Endothelial cell (in vitro differentiated cells): ENCODE measurements at regions not wholly inside any gene's neighbourhood (a gene's known extent, or its start where the extent isn't known, plus 50 kb on each side); places are given as distances from the start of the nearest gene placed in this dataset.

Source experiments
- DNase-seq: peaks from one replicate; pipeline ENCODE4 v3.0.0; 2021; ENCODE audit warnings: low spot score
- H3K27ac Mint-ChIP-seq: one replicate; pipeline ENCODE4 v1.8.0; 2021; ENCODE audit warnings: mixed read lengths, inconsistent platforms; ENCODE audit not compliant: unreplicated experiment
- H3K27me3 Mint-ChIP-seq: one replicate; pipeline ENCODE4 v1.8.0; 2021; ENCODE audit warnings: mild to moderate bottlenecking, moderate library complexity, mixed read lengths, inconsistent platforms; ENCODE audit not compliant: unreplicated experiment
- H3K36me3 Mint-ChIP-seq: one replicate; pipeline ENCODE4 v1.8.0; 2021; ENCODE audit warnings: mild to moderate bottlenecking, low read depth, mixed read lengths, inconsistent platforms; ENCODE audit not compliant: unreplicated experiment
- H3K4me1 Mint-ChIP-seq: one replicate; pipeline ENCODE4 v1.8.0; 2021; ENCODE audit warnings: mild to moderate bottlenecking, mixed read lengths, inconsistent platforms; ENCODE audit not compliant: unreplicated experiment
- H3K4me3 Mint-ChIP-seq: one replicate; pipeline ENCODE4 v1.8.0; 2021; ENCODE audit warnings: mild to moderate bottlenecking, mixed read lengths, inconsistent platforms; ENCODE audit not compliant: unreplicated experiment
- H3K9me3 Mint-ChIP-seq: one replicate; pipeline ENCODE4 v1.8.0; 2021; ENCODE audit warnings: mixed read lengths, inconsistent platforms; ENCODE audit not compliant: unreplicated experiment
- CTCF ChIP-seq: fragments of 200-600 bp; sonication (generic); IDR thresholded peaks from one replicate; pipeline ENCODE4 v1.5.0; 2021; ENCODE audit warnings: antibody characterized with exemption; ENCODE audit not compliant: unreplicated experiment

- TF ChIP-seq CTCF, result no peak
- no peak overlapping the region for H3K4me3 Mint-ChIP-seq
- H3K36me3 Mint-ChIP-seq, result no peaks in the 10 kb centered on the region
- peaks cover 2% of the 10 kb centered on the region for H3K27me3 Mint-ChIP-seq
- peak; percentile 58 for DNase-seq
- H3K27ac Mint-ChIP-seq, result no peak overlapping the region
- H3K9me3 Mint-ChIP-seq, result no peaks in the 10 kb centered on the region
- H3K4me1 Mint-ChIP-seq, result peaks cover 11% of the 10 kb centered on the region
These were observed 64.6 kb downstream of the IER5 start for GRCh38 chr1:181152892-181153633.

DNA sequence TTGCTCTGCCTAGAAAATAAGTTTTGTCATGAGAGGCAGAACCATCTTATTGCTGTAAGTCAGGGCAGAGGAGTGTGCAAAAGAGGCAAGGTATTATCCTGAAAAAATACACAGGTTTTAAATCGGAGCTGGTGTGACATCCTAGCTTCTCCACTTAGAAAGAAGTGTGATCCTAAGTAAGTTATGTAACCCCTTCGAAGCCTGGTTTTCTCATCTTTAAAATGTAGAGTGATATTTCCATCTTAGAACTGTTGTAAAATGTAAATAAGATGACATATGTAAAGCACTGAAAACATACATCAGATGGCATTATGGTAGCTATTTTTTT is 65.1 kb downstream of the IER5 start:
- no peaks in the 10 kb centered on the region for H3K9me3 Mint-ChIP-seq
- no peak overlapping the region for H3K27ac Mint-ChIP-seq
- no peaks in the 10 kb centered on the region for H3K36me3 Mint-ChIP-seq
- H3K4me1 Mint-ChIP-seq, result peaks cover 11% of the 10 kb centered on the region
- no peak for TF ChIP-seq CTCF
- no peak for DNase-seq
- no peak overlapping the region for H3K4me3 Mint-ChIP-seq
- peaks cover 2% of the 10 kb centered on the region for H3K27me3 Mint-ChIP-seq

- Mint-ChIP-seq H3K4me3 (no peak overlapping the region), H3K27me3 (peaks cover 2% of the 10 kb centered on the region), H3K36me3 (no peaks in the 10 kb centered on the region), H3K27ac (no peak overlapping the region), H3K4me1 (peaks cover 11% of the 10 kb centered on the region), H3K9me3 (no peaks in the 10 kb centered on the region)
- no peak for TF ChIP-seq CTCF
- DNase-seq, result no peak
These were observed 66.8 kb downstream of the IER5 start for GRCh38 chr1:181155339-181155738.

GRCh38 chr1:181159451-181160140 is 71.1 kb downstream of the IER5 start:
- no peak for TF ChIP-seq CTCF
- no peak overlapping the region for H3K4me3 Mint-ChIP-seq
- no peaks in the 10 kb centered on the region for H3K4me1 Mint-ChIP-seq
- peaks cover 6% of the 10 kb centered on the region for H3K9me3 Mint-ChIP-seq
- no peak overlapping the region for H3K27ac Mint-ChIP-seq
- DNase-seq, result no peak
- H3K27me3 Mint-ChIP-seq, result peaks cover 2% of the 10 kb centered on the region
- no peaks in the 10 kb centered on the region for H3K36me3 Mint-ChIP-seq

DNA sequence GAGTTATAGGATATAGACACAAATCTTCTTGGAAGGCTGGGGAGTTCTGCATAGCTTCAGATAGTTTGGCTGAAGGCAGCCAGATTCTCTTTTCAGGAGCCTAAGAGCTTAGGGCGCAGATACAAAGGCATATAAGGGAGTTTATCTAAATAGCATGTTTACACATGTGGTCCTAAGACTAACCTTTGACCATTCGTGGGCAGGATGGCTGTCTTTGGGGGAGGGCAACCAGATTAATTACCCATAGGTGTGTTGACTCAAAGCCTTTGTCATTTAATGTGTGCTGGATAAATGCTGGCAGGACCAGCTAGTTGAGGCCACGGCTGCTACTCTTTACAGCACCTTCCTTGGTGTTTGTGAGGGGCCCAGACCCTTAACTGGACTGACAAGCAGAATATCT is 71.8 kb downstream of the IER5 start:
- no peak for DNase-seq
- no peak for TF ChIP-seq CTCF
- Mint-ChIP-seq H3K36me3 (no peaks in the 10 kb centered on the region), H3K4me3 (no peak overlapping the region), H3K9me3 (peaks cover 6% of the 10 kb centered on the region), H3K4me1 (no peaks in the 10 kb centered on the region), H3K27ac (no peak overlapping the region), H3K27me3 (peaks cover 2% of the 10 kb centered on the region)
